ENCODE measurements at regions not wholly inside any gene's neighbourhood (a gene's known extent, or its start where the extent isn't known, plus 50 kb on each side); places are given as distances from the start of the nearest gene placed in this dataset.

DNA sequence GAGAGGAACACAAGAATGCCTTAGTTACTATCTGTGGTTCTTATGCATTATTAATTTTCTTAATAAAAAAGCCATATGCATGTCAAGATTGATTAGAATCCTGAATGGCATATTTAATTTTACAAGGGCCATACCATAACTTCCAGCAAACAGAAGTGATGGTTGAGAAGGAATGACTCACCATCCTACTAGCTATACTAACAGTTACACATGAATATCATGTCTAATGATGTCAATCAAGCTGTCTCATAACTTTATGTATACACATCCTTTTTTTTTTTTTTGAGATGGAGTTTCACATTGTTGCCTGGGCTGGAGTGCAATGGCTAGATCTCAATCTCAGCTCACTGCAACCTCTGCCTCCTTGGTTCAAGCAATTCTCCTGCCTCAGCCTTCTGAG is 1123.9 kb downstream of the NLGN4Y start:
- DNase-seq (ENCODE audit: low read depth in 2 of 2): no peak

DNA sequence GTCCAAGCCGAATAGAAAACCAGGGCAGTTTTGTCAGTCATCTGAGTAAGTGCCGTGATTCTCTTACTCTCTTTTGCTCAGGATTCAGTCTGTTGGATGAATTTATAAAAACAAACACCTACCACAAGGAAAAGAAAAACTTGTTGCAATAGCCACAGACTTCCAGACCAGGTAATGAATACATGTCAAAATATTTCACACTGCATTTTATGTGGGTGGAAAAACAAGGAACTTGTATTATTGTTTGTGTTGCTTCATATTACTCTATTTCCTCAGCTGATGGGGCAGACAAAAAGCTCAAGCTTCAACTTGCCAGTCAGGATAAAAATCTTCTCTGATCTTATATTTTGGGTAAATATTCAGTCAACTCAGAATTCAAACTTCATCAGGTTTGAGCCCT is 1125.7 kb downstream of the NLGN4Y start:
- DNase-seq (ENCODE audit: low read depth in 2 of 2): no peak

DNA sequence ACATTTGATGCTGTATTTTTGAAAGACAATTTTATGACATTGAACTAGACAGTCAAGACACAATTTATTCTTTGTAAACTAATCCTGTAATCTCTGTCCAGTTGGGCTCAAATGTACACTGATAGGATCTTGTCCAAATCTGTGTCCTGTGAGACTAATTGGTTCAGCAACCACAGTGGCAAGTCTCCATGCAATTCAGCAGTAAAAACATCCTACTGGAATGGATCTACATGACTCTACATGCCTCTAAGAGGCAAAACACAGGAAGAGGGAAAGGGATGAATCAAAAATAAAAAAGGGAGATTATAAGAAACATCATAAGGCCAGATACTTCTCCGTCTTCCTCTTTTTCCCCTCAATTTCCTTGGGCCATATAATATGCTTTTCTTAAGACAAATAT is 1164.2 kb downstream of the NLGN4Y start:
- DNase-seq (ENCODE audit: low read depth in 2 of 2): no peak

DNA sequence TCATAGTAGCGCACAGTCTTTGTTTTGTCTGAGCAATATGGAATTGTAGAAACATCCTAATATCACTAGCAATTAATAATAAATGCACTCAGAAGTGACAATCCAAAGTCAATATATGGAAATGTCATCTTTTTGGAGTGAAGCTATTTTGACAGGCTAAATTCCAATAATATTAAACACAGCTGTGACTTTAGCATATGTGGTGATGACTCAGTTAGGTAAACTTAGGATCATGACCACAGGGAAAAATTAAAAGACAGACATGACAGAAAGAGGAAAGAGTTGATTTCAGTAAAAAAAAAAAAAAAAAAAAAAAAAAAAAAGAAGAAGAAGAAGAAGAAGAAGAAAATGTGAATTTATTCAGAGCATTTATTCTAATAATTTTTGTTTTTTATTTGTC is 1165.7 kb downstream of the NLGN4Y start:
- no peak for DNase-seq (ENCODE audit: low read depth in 2 of 2)

DNA sequence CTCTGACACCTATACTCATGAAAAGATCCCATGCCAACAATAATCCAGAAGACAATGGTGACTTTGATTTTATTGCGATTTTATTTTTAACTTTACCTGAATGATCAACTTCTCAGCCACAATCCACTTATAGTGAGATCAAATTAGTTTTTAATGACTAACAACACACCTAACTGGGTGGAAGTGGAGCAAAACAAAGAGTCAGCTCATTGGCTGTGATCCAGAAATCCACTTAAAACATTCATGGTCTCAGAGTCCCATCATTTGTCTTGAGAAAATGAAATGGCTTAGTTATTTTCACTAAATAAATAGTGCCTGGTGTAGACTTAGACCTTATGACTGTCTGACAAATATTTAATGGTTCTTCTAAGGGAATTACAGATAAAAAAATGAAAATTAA is 1177.8 kb downstream of the NLGN4Y start:
- DNase-seq (ENCODE audit: low read depth in 2 of 2): no peak

DNA sequence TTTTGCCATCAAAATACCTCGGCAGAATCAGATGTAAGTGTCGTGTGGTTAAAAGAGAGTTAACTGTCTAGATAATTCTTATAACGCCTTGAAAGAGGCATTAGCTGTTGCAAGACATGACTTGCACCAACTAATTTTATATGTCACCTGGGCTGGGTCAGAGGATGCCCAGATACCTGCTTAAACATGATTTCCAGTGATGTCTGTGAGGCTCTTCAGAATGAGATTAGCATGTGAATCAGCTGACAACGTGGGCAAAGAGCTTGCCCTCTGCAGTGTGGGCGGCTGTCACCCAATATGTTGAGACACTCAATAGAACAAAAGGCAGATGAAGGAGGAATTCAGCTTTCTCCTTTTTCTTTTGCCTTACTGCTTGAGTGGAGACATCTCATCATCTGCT is 1180.6 kb downstream of the NLGN4Y start:
- no peak for DNase-seq (ENCODE audit: low read depth in 2 of 2)

DNA sequence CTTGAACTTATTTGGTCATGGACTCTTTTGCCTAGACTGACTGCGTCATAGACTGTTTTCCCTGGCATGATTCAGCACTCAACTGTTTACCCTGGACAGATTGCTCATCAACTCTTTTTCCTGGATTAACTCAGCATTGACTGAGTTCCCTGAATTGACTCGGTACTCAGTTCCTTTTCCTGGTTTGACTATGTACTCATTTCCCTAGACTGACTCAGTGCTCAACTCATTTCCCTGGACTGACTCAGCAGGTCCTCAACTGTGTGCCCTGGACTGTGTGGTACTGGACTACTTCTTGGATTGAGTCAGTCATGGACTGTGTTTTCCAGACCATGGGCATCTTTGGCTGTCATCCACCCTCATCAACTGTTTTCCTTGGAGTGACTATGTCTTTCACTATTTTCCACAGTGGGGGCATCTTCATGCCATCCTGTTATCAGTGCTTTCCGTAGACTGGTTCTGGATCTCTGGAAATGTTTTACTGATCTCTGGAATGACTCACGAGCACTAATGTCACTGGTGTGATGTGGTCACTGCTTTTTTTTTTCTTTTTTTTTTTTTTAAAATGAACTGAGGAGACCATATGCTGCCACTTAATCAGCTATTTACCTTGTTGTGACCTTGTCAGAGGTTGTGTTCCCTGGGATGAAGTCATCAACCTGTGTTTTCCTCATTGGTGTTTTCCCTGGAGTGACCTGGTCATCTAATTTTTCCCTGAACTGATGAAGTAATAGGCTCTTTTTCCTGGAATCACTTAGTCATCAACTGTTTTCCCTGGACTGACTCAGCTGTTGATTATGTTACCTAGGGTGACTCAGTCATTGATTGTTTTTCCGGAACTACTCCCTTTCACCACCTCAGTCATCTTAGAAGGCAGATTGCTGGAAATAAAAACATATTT is 1225.5 kb downstream of the NLGN4Y start:
- DNase-seq (ENCODE audit: low read depth in 2 of 2): no peak

DNA sequence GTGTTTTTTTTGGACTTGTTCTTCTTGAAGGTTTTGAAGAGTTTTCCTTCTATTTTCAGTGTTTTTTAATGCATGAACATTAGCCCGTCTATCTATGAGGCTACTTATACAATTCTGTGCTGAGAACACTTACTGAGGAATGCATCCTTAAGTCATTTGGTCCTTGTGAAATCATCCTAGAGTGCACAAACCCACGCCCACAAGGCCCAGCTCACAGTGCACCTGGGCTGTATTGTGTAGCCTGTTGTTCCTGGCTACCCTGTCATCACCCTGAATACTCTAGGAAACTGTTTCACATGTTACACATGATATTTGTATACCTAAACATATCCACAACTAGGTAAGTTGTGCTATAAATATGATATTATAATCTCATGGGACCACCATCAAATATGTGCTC is 1226.7 kb downstream of the NLGN4Y start:
- DNase-seq (ENCODE audit: low read depth in 2 of 2): no peak

DNA sequence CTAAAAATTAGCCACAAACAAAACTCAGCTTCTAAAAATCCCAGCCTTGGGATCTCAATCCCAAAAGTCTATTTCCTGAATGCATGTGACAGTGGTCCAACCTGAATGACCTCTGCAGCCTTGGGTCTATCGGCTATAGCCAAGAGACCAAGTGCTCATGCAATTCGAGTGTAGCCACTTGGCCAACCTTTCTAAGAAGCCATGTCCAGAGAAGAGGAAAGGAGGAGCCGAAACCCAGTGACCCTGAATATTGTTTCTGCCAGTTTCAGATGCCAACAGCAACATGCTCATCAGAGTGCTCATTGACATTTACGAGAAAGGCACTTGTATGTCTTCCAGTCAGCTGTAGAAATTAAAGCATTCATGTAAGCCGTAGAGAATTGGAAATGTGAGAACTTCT is 1231.9 kb downstream of the NLGN4Y start:
- no peak for DNase-seq (ENCODE audit: low read depth in 2 of 2)

DNA sequence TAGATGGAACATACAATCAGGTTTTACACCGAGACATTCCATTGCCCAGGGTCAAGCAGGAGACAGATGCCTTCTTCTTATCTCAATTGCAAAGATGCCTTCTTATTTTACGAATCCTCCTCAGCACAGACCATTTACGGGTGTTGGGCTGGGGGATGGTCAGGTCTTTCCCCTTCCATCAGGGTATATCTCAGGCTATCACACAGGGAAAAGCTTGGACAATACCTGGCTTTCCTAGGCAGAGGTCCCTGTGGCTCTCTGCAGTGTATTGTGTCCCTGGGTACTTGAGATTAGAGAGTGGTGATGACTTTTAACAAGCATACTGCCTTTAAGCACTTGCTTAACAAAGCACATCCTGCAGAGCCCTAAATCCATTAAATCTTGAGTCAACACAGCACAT is 1249.2 kb downstream of the NLGN4Y start:
- DNase-seq (ENCODE audit: low read depth in 2 of 2): no peak

DNA sequence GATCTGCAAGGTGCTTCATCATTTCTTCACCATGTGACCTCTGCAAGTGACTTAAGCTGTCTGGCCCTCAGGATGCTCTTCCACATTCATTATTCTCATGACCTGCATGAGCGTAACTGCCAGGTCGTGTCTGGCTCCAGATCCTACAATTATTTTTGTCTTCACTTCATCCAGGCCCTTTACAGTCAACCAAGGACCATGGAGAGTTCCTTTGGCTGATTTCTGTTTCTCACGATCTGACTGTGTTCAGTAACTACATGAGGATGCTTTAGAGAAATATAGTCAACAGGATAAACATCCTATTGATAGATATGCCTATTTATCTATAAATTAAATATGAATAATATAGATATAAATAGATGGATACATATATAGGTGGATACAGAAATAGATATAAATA is 1251.6 kb downstream of the NLGN4Y start:
- DNase-seq (ENCODE audit: low read depth in 2 of 2): no peak

DNA sequence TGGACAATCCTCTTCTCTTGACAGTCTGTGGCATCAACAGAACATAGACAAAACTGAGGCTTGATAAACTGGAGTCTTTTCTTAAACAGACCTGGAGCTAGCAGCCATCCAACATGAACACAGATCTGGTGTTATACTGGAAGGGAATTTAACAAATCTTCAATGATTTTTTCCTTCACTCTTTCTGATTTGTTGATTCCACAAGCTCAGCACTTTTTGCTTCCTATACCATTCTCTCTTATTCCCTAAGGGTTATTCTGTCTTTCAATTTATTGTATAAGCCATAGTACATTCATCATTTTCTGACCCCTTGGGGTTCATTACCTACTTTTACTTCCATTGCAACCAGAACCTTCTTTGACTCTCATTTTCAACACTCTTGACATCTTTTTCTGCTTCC is 1255.6 kb downstream of the NLGN4Y start:
- no peak for DNase-seq (ENCODE audit: low read depth in 2 of 2)

DNA sequence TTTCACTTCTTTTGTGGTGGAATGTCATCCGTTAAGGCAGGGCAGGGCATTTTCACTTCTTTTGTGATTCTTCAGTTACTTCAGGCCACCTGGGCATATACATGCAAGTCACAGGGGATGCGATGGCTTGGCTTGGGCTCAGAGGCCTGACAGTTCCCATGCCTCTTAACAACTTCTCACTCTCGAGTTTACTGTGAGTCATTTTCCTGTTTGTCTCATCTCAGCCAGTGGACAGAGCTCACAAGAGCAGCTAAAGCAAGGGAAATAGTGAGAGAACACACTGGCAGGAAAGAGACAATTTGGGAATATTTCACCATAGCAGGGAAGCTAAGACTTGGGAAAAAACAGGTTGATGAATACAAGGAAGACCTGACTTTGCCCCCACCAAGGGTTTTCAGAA is 1275.7 kb downstream of the NLGN4Y start:
- DNase-seq (ENCODE audit: low read depth in 2 of 2): no peak

DNA sequence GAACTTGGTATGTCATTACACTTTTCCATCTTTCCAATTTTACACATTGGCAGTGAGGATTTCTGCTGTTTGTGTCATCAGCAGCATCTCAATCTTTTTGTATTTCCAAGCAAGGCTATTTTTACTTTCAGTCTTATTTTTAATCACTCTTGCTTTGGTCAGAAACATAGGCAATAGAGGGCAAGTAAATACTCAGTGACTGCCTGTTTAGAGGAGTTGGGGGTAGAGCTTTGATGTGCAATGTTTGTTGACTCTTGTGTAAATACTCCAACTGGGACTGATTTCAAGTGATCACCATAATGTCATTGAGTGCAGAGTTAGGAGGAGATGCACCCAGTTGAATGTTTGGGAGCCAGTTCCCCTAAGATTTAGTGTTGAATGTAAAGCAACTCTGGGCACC is 1281.7 kb downstream of the NLGN4Y start:
- DNase-seq (ENCODE audit: low read depth in 2 of 2): no peak

DNA sequence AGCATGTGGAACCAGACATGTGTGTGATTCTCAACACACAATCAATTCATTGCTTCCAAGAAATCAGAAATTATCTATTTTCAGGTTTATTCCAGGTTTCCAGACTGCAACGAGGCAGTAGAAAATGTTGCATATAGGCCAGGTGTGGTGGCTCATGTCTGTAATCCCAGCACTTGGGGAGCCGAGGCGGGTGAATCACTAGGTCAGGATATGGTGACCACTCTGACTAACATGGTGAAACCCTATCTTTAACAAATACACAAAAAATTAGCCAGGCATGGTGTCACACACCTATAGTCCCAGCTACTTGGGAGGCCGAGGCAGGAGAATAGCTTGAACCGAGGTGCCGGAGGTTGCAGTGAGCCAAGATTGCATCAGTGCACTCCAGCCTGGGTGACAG is 1289.9 kb downstream of the NLGN4Y start:
- no peak for DNase-seq (ENCODE audit: low read depth in 2 of 2)
